Rectal smooth muscle tissue (tissue), 1 donor: ENCODE measurements at regions not wholly inside any gene's neighbourhood (a gene's known extent, or its start where the extent isn't known, plus 50 kb on each side); places are given as distances from the start of the nearest gene placed in this dataset.

ENCODE experiments used
- H3K27ac ChIP-seq: one replicate; pipeline ENCODE4 v1.7.0; 2013; ENCODE audit warnings: low read depth, low read length, inconsistent platforms
- H3K27me3 ChIP-seq: one replicate; pipeline ENCODE4 v1.7.0; 2013; ENCODE audit warnings: low read length; ENCODE audit not compliant: control insufficient read depth, insufficient read depth
- H3K36me3 ChIP-seq: one replicate; pipeline ENCODE4 v1.7.0; 2013; ENCODE audit warnings: low read length; ENCODE audit not compliant: control insufficient read depth, insufficient read depth
- H3K4me1 ChIP-seq: one replicate; pipeline ENCODE4 v1.7.0; 2013; ENCODE audit warnings: low read length; ENCODE audit not compliant: control insufficient read depth, insufficient read depth
- H3K4me3 ChIP-seq: one replicate; pipeline ENCODE4 v1.7.0; 2013; ENCODE audit warnings: low read length
- H3K9ac ChIP-seq: one replicate; pipeline ENCODE4 v1.7.0; 2013; ENCODE audit warnings: low read length

- no peak overlapping the region for H3K9ac ChIP-seq
- no peak overlapping the region for H3K4me3 ChIP-seq
- H3K4me1 ChIP-seq = no peaks in the 10 kb centered on the region
- H3K27ac ChIP-seq = no peak overlapping the region
- H3K36me3 ChIP-seq = no peaks in the 10 kb centered on the region
- H3K27me3 ChIP-seq = no peaks in the 10 kb centered on the region
Observed at GRCh38 chr16:48845261-48845660, 235.3 kb upstream of the N4BP1 start.

GRCh38 chr16:48838349-48838748 is 228.4 kb upstream of the N4BP1 start:
- no peak overlapping the region for H3K27ac ChIP-seq
- H3K36me3 ChIP-seq = no peaks in the 10 kb centered on the region
- H3K4me1 ChIP-seq = no peaks in the 10 kb centered on the region
- no peak overlapping the region for H3K4me3 ChIP-seq
- no peaks in the 10 kb centered on the region for H3K27me3 ChIP-seq
- H3K9ac ChIP-seq = no peak overlapping the region

GRCh38 chr16:48836636-48837035 is 226.7 kb upstream of the N4BP1 start:
- no peaks in the 10 kb centered on the region for H3K4me1 ChIP-seq
- no peak overlapping the region for H3K27ac ChIP-seq
- no peaks in the 10 kb centered on the region for H3K27me3 ChIP-seq
- H3K4me3 ChIP-seq = no peak overlapping the region
- no peak overlapping the region for H3K9ac ChIP-seq
- no peaks in the 10 kb centered on the region for H3K36me3 ChIP-seq

GRCh38 chr16:48836067-48836466 is 226.1 kb upstream of the N4BP1 start:
- no peak overlapping the region for H3K4me3 ChIP-seq
- H3K27me3 ChIP-seq = no peaks in the 10 kb centered on the region
- H3K4me1 ChIP-seq = no peaks in the 10 kb centered on the region
- H3K36me3 ChIP-seq = no peaks in the 10 kb centered on the region
- H3K27ac ChIP-seq = no peak overlapping the region
- no peak overlapping the region for H3K9ac ChIP-seq

- no peaks in the 10 kb centered on the region for H3K36me3 ChIP-seq
- no peak overlapping the region for H3K4me3 ChIP-seq
- no peak overlapping the region for H3K9ac ChIP-seq
- H3K4me1 ChIP-seq = no peaks in the 10 kb centered on the region
- no peak overlapping the region for H3K27ac ChIP-seq
- H3K27me3 ChIP-seq = no peaks in the 10 kb centered on the region
Observed at GRCh38 chr16:48834576-48834975, 224.6 kb upstream of the N4BP1 start.

GRCh38 chr16:48833461-48833860 is 223.5 kb upstream of the N4BP1 start:
- Histone ChIP-seq H3K9ac (no peak overlapping the region), H3K27me3 (no peaks in the 10 kb centered on the region), H3K27ac (no peak overlapping the region), H3K4me3 (no peak overlapping the region), H3K4me1 (no peaks in the 10 kb centered on the region), H3K36me3 (no peaks in the 10 kb centered on the region)

- Histone ChIP-seq H3K4me1 (no peaks in the 10 kb centered on the region), H3K9ac (no peak overlapping the region), H3K4me3 (no peak overlapping the region), H3K36me3 (no peaks in the 10 kb centered on the region), H3K27me3 (no peaks in the 10 kb centered on the region), H3K27ac (no peak overlapping the region)
Observed at GRCh38 chr16:48831076-48831722, 221.2 kb upstream of the N4BP1 start.

GRCh38 chr16:48829336-48830310 is 219.6 kb upstream of the N4BP1 start:
- no peak overlapping the region for H3K27ac ChIP-seq
- no peak overlapping the region for H3K9ac ChIP-seq
- H3K27me3 ChIP-seq = no peaks in the 10 kb centered on the region
- H3K4me3 ChIP-seq = no peak overlapping the region
- no peaks in the 10 kb centered on the region for H3K36me3 ChIP-seq
- no peaks in the 10 kb centered on the region for H3K4me1 ChIP-seq

- no peaks in the 10 kb centered on the region for H3K4me1 ChIP-seq
- no peaks in the 10 kb centered on the region for H3K36me3 ChIP-seq
- no peak overlapping the region for H3K4me3 ChIP-seq
- H3K27me3 ChIP-seq = no peaks in the 10 kb centered on the region
- no peak overlapping the region for H3K27ac ChIP-seq
- H3K9ac ChIP-seq = no peak overlapping the region
Observed at GRCh38 chr16:48824271-48824670, 214.3 kb upstream of the N4BP1 start.

- Histone ChIP-seq H3K27ac (no peak overlapping the region), H3K27me3 (no peaks in the 10 kb centered on the region), H3K4me1 (no peaks in the 10 kb centered on the region), H3K4me3 (no peak overlapping the region), H3K9ac (no peak overlapping the region), H3K36me3 (no peaks in the 10 kb centered on the region)
Observed at GRCh38 chr16:48822431-48822830, 212.5 kb upstream of the N4BP1 start.

GRCh38 chr16:48820379-48820778 is 210.4 kb upstream of the N4BP1 start:
- no peak overlapping the region for H3K9ac ChIP-seq
- no peak overlapping the region for H3K27ac ChIP-seq
- H3K4me1 ChIP-seq = no peaks in the 10 kb centered on the region
- no peaks in the 10 kb centered on the region for H3K36me3 ChIP-seq
- no peak overlapping the region for H3K4me3 ChIP-seq
- H3K27me3 ChIP-seq = no peaks in the 10 kb centered on the region

- Histone ChIP-seq H3K27ac (no peak overlapping the region), H3K4me1 (no peaks in the 10 kb centered on the region), H3K4me3 (no peak overlapping the region), H3K9ac (no peak overlapping the region), H3K36me3 (no peaks in the 10 kb centered on the region), H3K27me3 (no peaks in the 10 kb centered on the region)
Observed at GRCh38 chr16:48818257-48818656, 208.3 kb upstream of the N4BP1 start.
